Keratinocyte (primary cell): ENCODE measurements at regions not wholly inside any gene's neighbourhood (a gene's known extent, or its start where the extent isn't known, plus 50 kb on each side); places are given as distances from the start of the nearest gene placed in this dataset.

Source experiments
- DNase-seq: peaks from one replicate; pipeline ENCODE4 v3.0.0-alpha.2; 2011; ENCODE audit warnings: low read depth, missing footprints, low spot score
- FAIRE-seq: peaks from 2 replicates; lab custom pipeline; 2011; peaks lifted over from hg19 to GRCh38; lab: Jason Lieb, UNC
- H2AFZ ChIP-seq: 2 replicates; pipeline ENCODE4 v1.6.0; 2012; ENCODE audit warnings: low read length, control low read depth, inconsistent platforms; ENCODE audit not compliant: control insufficient read depth
- H3K27ac ChIP-seq: 2 replicates; pipeline ENCODE4 v1.5.1; 2011; ENCODE audit warnings: low read length; ENCODE audit not compliant: control insufficient read depth, insufficient read depth
- H3K27me3 ChIP-seq: 3 replicates; pipeline ENCODE4 v1.6.0; 2011; ENCODE audit warnings: low read length; ENCODE audit not compliant: control insufficient read depth, insufficient read depth; ENCODE audit errors: extremely low read depth
- H3K36me3 ChIP-seq, 2 experiments: 2 replicates in 1 of 2; 3 replicates in 1 of 2; pipeline ENCODE4 v1.5.1; 2011; ENCODE audit warnings: low read length in 2 of 2, mild to moderate bottlenecking in 1 of 2; ENCODE audit not compliant: control insufficient read depth in 2 of 2, insufficient read depth in 2 of 2; ENCODE audit errors: extremely low read depth in 1 of 2
- H3K4me1 ChIP-seq: 3 replicates; pipeline ENCODE4 v1.5.1; 2011; ENCODE audit warnings: low read length; ENCODE audit not compliant: control insufficient read depth, insufficient read depth; ENCODE audit errors: extremely low read depth
- H3K4me2 ChIP-seq: 3 replicates; pipeline ENCODE4 v1.6.0; 2011; ENCODE audit warnings: low read depth, low read length; ENCODE audit not compliant: control insufficient read depth, insufficient read depth; ENCODE audit errors: extremely low read depth
- H3K4me3 ChIP-seq, 3 experiments: fragments of 200-600 bp in 1 of 3; sonication (generic) in 1 of 3; 2 replicates in 2 of 3; 3 replicates in 1 of 3; pipeline ENCODE4 v1.5.1; 2011 to 2016; ENCODE audit warnings: low read length in 3 of 3, mild to moderate bottlenecking in 3 of 3, control low read depth in 2 of 3, inconsistent platforms in 1 of 3, low read depth in 1 of 3, mixed read lengths in 1 of 3, mixed run types in 1 of 3, moderate library complexity in 1 of 3; ENCODE audit not compliant: control insufficient read depth in 2 of 3, insufficient read depth in 2 of 3; ENCODE audit errors: extremely low read depth in 1 of 3
- H3K79me2 ChIP-seq: 2 replicates; pipeline ENCODE4 v1.6.0; 2012; ENCODE audit warnings: low read length; ENCODE audit not compliant: control insufficient read depth, insufficient read depth
- H3K9ac ChIP-seq: 3 replicates; pipeline ENCODE4 v1.6.0; 2011; ENCODE audit warnings: low read length; ENCODE audit not compliant: control insufficient read depth, insufficient read depth; ENCODE audit errors: extremely low read depth
- H3K9me1 ChIP-seq: 3 replicates; pipeline ENCODE4 v1.6.0; 2011; ENCODE audit warnings: low read length; ENCODE audit not compliant: control insufficient read depth, insufficient read depth; ENCODE audit errors: extremely low read depth
- H3K9me3 ChIP-seq: 2 replicates; pipeline ENCODE4 v1.5.1; 2012; ENCODE audit warnings: low read depth, low read length; ENCODE audit not compliant: control insufficient read depth
- H4K20me1 ChIP-seq: 3 replicates; pipeline ENCODE4 v1.6.0; 2011; ENCODE audit warnings: low read length; ENCODE audit not compliant: control insufficient read depth, insufficient read depth; ENCODE audit errors: extremely low read depth
- EZH2 ChIP-seq: IDR thresholded peaks from one replicate; pipeline ENCODE4 v1.6.1; 2012; ENCODE audit warnings: inconsistent platforms, mild to moderate bottlenecking, low read length, moderate library complexity
- dilution Hi-C: fragments of 300-500 bp; cut with MboI; formaldehyde crosslinking; loops from one replicate; pipeline ENCODE4 v1.7.0; 2020; ENCODE audit warnings: low sequenced_read_pairs; ENCODE audit not compliant: extremely low pct_ligation_motif_present
- TF ChIP-seq, protein P1 (sequence below), 3 experiments: IDR thresholded peaks in 1 of 3; conservative IDR thresholded peaks in 1 of 3; optimal IDR thresholded peaks in 1 of 3; 2 replicates in 2 of 3; 3 replicates in 1 of 3; pipeline versions ENCODE3 to v1.5.1; 2011; ENCODE audit warnings: low read length in 3 of 3, mild to moderate bottlenecking in 3 of 3, moderate library complexity in 2 of 3, control low read depth in 1 of 3, inconsistent platforms in 1 of 3; ENCODE audit not compliant: insufficient read depth in 2 of 3; ENCODE audit errors: extremely low read depth in 1 of 3

DNA sequence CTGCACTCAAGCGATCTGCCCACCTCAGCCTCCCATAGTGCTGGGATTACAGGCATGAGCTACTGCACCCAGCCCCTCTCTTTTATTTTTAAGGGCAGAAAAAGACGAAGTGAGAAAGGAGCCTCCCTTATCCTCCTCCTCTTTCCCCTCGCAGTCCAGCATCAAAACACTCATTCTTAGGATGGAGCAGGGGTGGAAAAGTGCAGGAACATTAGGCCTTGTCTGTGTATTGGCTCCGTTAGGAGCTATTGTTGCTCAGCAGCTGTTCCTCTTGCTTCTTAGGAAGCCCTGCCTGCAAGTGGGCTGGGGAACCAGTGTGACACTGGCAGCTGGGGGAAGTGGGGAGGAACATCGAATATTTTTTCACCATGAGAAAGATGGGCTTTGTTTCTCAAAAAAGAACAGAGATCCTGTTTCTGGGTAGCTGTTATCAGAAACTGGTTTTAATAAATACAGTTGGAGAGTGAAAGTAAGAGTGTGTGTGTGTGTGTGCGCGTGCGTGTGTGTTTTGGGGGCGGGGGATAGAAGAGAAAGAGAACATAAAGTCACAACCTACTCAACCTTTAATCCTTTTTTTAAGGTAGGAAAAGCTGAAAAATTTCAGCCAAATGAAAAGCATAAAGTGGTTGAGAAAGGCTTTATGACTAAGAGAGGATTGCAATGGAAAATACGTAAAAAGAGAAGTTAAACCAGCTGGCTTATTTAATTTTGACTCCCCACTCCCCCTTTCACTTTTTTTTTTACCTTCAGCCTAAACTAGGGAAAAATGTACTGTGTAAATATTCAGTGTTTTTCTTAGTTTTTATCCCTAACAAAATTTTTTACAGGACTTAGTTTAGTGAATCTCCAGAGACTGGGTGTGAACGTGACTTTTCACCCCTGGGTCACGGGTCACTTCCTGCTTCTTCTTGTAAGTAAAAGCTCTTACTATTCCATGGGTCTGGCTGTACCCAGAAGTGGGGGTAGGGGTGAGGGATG is 197.2 kb upstream of the PLEKHG7 start:
- no peaks in the 10 kb centered on the region for H3K36me3 ChIP-seq
- no peaks in the 10 kb centered on the region for H3K27me3 ChIP-seq
- no peak for TF ChIP-seq EZH2
- TF ChIP-seq, protein P1, sequence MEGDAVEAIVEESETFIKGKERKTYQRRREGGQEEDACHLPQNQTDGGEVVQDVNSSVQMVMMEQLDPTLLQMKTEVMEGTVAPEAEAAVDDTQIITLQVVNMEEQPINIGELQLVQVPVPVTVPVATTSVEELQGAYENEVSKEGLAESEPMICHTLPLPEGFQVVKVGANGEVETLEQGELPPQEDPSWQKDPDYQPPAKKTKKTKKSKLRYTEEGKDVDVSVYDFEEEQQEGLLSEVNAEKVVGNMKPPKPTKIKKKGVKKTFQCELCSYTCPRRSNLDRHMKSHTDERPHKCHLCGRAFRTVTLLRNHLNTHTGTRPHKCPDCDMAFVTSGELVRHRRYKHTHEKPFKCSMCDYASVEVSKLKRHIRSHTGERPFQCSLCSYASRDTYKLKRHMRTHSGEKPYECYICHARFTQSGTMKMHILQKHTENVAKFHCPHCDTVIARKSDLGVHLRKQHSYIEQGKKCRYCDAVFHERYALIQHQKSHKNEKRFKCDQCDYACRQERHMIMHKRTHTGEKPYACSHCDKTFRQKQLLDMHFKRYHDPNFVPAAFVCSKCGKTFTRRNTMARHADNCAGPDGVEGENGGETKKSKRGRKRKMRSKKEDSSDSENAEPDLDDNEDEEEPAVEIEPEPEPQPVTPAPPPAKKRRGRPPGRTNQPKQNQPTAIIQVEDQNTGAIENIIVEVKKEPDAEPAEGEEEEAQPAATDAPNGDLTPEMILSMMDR (optimal IDR thresholded peaks at IDR 0.05 in 1 of 3, IDR thresholded peaks at IDR 0.05 in 1 of 3, conservative IDR thresholded peaks at IDR 0.05 in 1 of 3; ENCODE audit: extremely low read depth in 1 of 3, insufficient read depth in 2 of 3, low read length in 3 of 3): no peak
- DNase-seq (no peak), FAIRE-seq (no peak)
- H3K4me3 ChIP-seq: no peak overlapping the region
- H3K27ac ChIP-seq: no peak overlapping the region
- H3K4me2 ChIP-seq: no peak overlapping the region
- no peaks in the 10 kb centered on the region for H4K20me1 ChIP-seq
- H3K79me2 ChIP-seq: no peaks in the 10 kb centered on the region
- peaks cover 10% of the 10 kb centered on the region for H3K4me1 ChIP-seq
- no peak overlapping the region for H2AFZ ChIP-seq
- dilution Hi-C loops: no loop called here
- H3K9me1 ChIP-seq: no peaks in the 10 kb centered on the region
- H3K9me3 ChIP-seq: no peaks in the 10 kb centered on the region
- H3K9ac ChIP-seq: no peak overlapping the region

DNA sequence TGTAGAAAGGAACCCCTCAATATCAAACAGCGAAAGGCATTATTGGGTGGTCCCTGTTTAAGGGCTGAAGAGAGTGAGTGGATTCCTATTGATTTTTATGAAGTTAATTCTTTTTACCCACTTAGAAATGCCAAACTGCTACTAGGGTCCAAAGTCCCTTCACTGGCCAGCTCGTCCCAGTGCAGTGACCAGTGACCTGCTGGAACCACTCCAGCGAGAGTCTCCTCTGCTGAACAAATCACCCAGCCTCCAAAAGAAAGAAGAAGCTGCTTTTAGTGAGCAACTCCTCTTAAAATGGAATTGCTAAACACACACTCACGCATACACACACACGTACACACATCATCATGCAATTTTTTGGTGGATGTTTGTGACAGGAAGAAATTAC is 198.2 kb upstream of the PLEKHG7 start:
- Histone ChIP-seq H3K4me3 (no peak overlapping the region), H3K9me3 (no peaks in the 10 kb centered on the region), H4K20me1 (no peaks in the 10 kb centered on the region), H3K27me3 (no peaks in the 10 kb centered on the region), H3K79me2 (no peaks in the 10 kb centered on the region), H3K27ac (no peak overlapping the region), H3K4me2 (no peak overlapping the region), H3K4me1 (peaks cover 10% of the 10 kb centered on the region), H2AFZ (no peak overlapping the region), H3K9me1 (no peaks in the 10 kb centered on the region), H3K36me3 (no peaks in the 10 kb centered on the region), H3K9ac (no peak overlapping the region)
- no peak for FAIRE-seq
- no peak for TF ChIP-seq EZH2
- TF ChIP-seq, protein P1 (optimal IDR thresholded peaks at IDR 0.05 in 1 of 3, IDR thresholded peaks at IDR 0.05 in 1 of 3, conservative IDR thresholded peaks at IDR 0.05 in 1 of 3; ENCODE audit: extremely low read depth in 1 of 3, insufficient read depth in 2 of 3, low read length in 3 of 3): no peak
- DNase-seq: no peak
- dilution Hi-C loops: no loop called here
